ENCODE measurements at regions not wholly inside any gene's neighbourhood (a gene's known extent, or its start where the extent isn't known, plus 50 kb on each side); places are given as distances from the start of the nearest gene placed in this dataset.
"Not testable (repeated sequence)": the region's sequence is repeated elsewhere in the genome, so short reads cannot be mapped to it uniquely, and the experiment has no call there.

DNA sequence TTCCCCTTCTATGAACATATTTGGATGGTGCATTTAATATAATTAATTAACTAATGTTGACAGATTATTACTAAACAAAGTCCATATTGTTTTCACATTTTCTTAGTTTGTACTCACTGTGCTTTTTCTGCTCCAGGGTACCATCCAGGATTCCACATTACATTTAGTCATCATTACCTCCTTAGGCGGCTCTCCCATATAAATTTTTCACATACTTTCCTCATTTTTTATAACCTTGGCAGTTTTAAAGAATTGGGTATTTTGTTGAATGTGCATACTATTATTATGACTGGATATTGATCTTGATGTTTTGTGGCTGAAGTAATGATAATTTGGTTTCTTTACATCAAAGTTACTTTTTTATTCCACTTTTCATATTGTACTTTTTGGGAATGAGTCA lies 755.6 kb upstream of the ANO3 start:
- no peak for TF ChIP-seq POLR2A (IDR thresholded peaks at IDR 0.05)
- TF ChIP-seq, protein P1, sequence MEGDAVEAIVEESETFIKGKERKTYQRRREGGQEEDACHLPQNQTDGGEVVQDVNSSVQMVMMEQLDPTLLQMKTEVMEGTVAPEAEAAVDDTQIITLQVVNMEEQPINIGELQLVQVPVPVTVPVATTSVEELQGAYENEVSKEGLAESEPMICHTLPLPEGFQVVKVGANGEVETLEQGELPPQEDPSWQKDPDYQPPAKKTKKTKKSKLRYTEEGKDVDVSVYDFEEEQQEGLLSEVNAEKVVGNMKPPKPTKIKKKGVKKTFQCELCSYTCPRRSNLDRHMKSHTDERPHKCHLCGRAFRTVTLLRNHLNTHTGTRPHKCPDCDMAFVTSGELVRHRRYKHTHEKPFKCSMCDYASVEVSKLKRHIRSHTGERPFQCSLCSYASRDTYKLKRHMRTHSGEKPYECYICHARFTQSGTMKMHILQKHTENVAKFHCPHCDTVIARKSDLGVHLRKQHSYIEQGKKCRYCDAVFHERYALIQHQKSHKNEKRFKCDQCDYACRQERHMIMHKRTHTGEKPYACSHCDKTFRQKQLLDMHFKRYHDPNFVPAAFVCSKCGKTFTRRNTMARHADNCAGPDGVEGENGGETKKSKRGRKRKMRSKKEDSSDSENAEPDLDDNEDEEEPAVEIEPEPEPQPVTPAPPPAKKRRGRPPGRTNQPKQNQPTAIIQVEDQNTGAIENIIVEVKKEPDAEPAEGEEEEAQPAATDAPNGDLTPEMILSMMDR (IDR thresholded peaks at IDR 0.05) = no peak
- Histone ChIP-seq H3K9me3 (no peaks in the 10 kb centered on the region), H3K27ac (no peak overlapping the region), H3K27me3 (no peaks in the 10 kb centered on the region), H3K4me1 (no peaks in the 10 kb centered on the region), H3K4me3 (no peak overlapping the region), H3K36me3 (no peaks in the 10 kb centered on the region)
- intact Hi-C loops (cut with DNase I; ENCODE audit: low total_unique reads) = no loop called here
- DNase-seq = no peak

DNA sequence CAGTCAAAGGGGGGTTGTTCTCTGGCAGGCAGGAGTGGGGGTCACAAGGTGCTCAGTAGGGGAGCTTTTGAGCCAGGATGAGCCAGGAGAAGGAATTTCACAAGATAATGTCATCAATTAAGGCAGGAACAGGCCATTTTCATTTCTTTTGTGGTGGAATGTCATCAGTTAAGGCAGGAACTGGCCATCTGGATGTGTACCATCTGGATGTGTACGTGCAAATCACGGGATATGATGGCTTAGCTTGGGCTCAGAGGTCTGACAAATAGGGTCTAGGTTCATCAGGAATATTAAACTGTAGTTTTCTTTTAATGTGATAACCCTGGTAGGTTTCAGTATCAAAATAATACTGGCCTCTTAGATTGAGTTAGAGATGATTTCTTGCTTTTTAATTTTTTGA lies 752.4 kb upstream of the ANO3 start:
- H3K36me3 ChIP-seq; H3K27ac ChIP-seq; H3K4me1 ChIP-seq; H3K27me3 ChIP-seq; intact Hi-C loops (cut with DNase I; ENCODE audit: low total_unique reads); H3K9me3 ChIP-seq; H3K4me3 ChIP-seq; DNase-seq: not testable (repeated sequence)

DNA sequence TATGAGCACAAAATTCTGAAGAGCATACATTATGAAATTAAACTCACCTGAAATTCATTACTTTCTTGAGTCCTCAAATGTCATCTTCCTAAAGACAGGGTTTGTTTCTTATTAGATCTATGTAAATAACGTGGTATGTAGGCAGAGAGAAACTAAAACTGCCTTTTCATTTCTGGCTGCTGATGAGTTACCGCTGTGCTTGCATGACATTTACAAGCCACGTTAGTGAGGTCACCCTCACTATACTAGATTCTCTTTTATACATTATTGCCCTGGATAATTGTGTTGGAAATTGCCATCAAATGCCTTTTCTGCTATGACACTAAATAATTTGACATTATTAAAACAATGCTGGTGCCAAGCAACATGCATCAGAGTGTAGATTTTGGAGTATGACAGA lies 748.3 kb upstream of the ANO3 start:
- intact Hi-C loops (cut with DNase I; ENCODE audit: low total_unique reads) = no loop called here
- Histone ChIP-seq H3K36me3 (no peaks in the 10 kb centered on the region), H3K27ac (no peak overlapping the region), H3K27me3 (no peaks in the 10 kb centered on the region), H3K4me1 (no peaks in the 10 kb centered on the region), H3K9me3 (no peaks in the 10 kb centered on the region), H3K4me3 (no peak overlapping the region)
- no peak for DNase-seq
- TF ChIP-seq, protein P1 (IDR thresholded peaks at IDR 0.05) = no peak
- TF ChIP-seq POLR2A (IDR thresholded peaks at IDR 0.05) = no peak

DNA sequence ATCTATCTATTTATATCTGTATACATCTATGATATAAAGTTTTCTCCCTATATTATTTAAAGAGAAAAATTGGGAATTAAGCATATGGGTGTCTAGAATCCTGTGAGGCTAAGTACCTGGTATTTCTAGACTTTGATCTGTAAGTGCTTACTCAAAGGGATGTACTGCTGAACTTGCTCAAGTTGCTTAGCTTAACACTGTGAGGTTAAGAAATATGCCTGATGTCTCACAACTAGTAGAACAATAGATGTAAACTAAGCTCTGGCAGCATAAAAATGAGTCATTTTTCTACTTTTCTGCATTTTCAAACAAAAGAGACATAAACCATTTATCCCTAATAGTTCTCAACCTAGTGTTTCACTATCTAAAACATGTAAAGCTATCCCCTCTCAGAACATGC lies 744.4 kb upstream of the ANO3 start:
- Histone ChIP-seq H3K36me3 (no peaks in the 10 kb centered on the region), H3K27me3 (no peaks in the 10 kb centered on the region), H3K9me3 (no peaks in the 10 kb centered on the region), H3K4me1 (no peaks in the 10 kb centered on the region), H3K4me3 (no peak overlapping the region), H3K27ac (no peak overlapping the region)
- DNase-seq = no peak
- intact Hi-C loops (cut with DNase I; ENCODE audit: low total_unique reads) = no loop called here
- TF ChIP-seq POLR2A (IDR thresholded peaks at IDR 0.05) = no peak
- TF ChIP-seq, protein P1 (IDR thresholded peaks at IDR 0.05) = no peak

DNA sequence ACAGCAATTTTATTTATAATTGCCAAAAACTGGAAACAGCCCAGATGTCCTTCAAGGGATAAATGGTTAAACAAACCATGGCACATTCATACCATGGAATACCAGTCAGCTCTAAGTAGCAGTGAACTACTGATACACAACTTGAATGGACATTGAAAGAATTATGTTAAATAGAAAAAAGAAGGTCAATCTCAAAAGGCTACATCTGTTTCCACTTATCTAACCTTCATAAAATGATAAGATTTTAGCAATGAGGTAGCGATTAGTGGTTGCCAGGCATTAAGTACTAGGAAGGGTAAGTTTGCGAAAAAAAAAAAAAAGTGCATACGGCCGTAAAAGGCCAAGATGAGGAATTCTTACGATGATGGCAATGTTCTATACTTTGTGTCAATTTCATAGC lies 738.7 kb upstream of the ANO3 start:
- Histone ChIP-seq H3K36me3 (no peaks in the 10 kb centered on the region), H3K4me3 (no peak overlapping the region)

DNA sequence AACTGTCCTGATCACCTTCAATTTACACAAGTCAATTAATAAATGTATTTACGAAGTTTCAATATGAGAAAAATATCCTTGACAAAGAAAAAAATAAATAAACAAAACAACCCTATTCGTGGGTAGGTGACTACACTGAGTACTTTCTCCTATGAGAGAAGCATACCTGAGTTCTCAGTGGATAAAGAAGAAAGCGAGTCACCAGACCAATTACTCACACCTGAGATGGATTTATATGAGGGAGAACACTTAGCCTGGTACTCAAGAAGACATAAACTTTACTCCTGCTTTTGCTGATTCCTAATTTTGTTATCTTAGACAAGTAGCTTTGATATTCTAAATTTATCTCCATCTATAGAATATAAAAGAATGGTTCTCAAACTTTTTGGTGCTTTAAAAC lies 735.2 kb upstream of the ANO3 start:
- Histone ChIP-seq H3K4me1 (no peaks in the 10 kb centered on the region), H3K4me3 (no peak overlapping the region), H3K27ac (no peak overlapping the region), H3K9me3 (no peaks in the 10 kb centered on the region), H3K36me3 (no peaks in the 10 kb centered on the region), H3K27me3 (no peaks in the 10 kb centered on the region)
- intact Hi-C loops (cut with DNase I; ENCODE audit: low total_unique reads) = no loop called here
- TF ChIP-seq, protein P1 (IDR thresholded peaks at IDR 0.05) = no peak
- no peak for TF ChIP-seq POLR2A (IDR thresholded peaks at IDR 0.05)
- no peak for DNase-seq

More for the DNA sequence above, 738.7 kb upstream of the ANO3 start:
- intact Hi-C loops (cut with DNase I; ENCODE audit: low total_unique reads) = no loop called here
- DNase-seq = no peak
- H3K27ac ChIP-seq = no peak overlapping the region
- no peaks in the 10 kb centered on the region for H3K27me3 ChIP-seq
- TF ChIP-seq, protein P1 (IDR thresholded peaks at IDR 0.05) = no peak
- TF ChIP-seq POLR2A (IDR thresholded peaks at IDR 0.05) = no peak
- no peaks in the 10 kb centered on the region for H3K4me1 ChIP-seq
- no peaks in the 10 kb centered on the region for H3K9me3 ChIP-seq
